HG02763 (cell line): ENCODE measurements at regions not wholly inside any gene's neighbourhood (a gene's known extent, or its start where the extent isn't known, plus 50 kb on each side); places are given as distances from the start of the nearest gene placed in this dataset.
"Not testable (repeated sequence)": the region's sequence is repeated elsewhere in the genome, so short reads cannot be mapped to it uniquely, and the experiment has no call there.

ENCODE experiments used
- ATAC-seq: cut with Tn5 transposase; IDR thresholded peaks from one replicate; pipeline ENCODE4 v1.9.1; 2021; ENCODE audit warnings: mild to moderate bottlenecking, moderate library complexity; ENCODE audit not compliant: unreplicated experiment

- no peak for ATAC-seq
These were observed 1118.7 kb downstream of the SUCLG1 start for GRCh38 chr2:83340424-83340823.

- ATAC-seq: not testable (repeated sequence)
These were observed 1119.1 kb downstream of the SUCLG1 start for GRCh38 chr2:83339942-83340341.

GRCh38 chr2:83331810-83332209 lies 1127.3 kb downstream of the SUCLG1 start:
- no peak for ATAC-seq

- ATAC-seq: no peak
These were observed 1136.0 kb downstream of the SUCLG1 start for GRCh38 chr2:83323038-83323437.

GRCh38 chr2:83320053-83320452 lies 1139.0 kb downstream of the SUCLG1 start:
- no peak for ATAC-seq

GRCh38 chr2:83305758-83306378 lies 1153.2 kb downstream of the SUCLG1 start:
- no peak for ATAC-seq

- no peak for ATAC-seq
These were observed 1168.0 kb downstream of the SUCLG1 start for GRCh38 chr2:83291083-83291482.

GRCh38 chr2:83282841-83283240 lies 1176.2 kb downstream of the SUCLG1 start:
- ATAC-seq: no peak

GRCh38 chr2:83282043-83282795 lies 1176.9 kb downstream of the SUCLG1 start:
- ATAC-seq: no peak

- ATAC-seq: no peak
These were observed 1178.7 kb downstream of the SUCLG1 start for GRCh38 chr2:83280391-83280790.

GRCh38 chr2:83273322-83273721 lies 1185.8 kb downstream of the SUCLG1 start:
- ATAC-seq: no peak

GRCh38 chr2:83261591-83262136 lies 1197.4 kb downstream of the SUCLG1 start:
- ATAC-seq: no peak

GRCh38 chr2:83253848-83254247 lies 1205.2 kb downstream of the SUCLG1 start:
- no peak for ATAC-seq

GRCh38 chr2:83251321-83251872 lies 1207.7 kb downstream of the SUCLG1 start:
- no peak for ATAC-seq

- not testable (repeated sequence) for ATAC-seq
These were observed 1213.1 kb downstream of the SUCLG1 start for GRCh38 chr2:83245806-83246537.

GRCh38 chr2:83240611-83241010 lies 1218.5 kb downstream of the SUCLG1 start:
- ATAC-seq: no peak

GRCh38 chr2:83238111-83238510 lies 1221.0 kb downstream of the SUCLG1 start:
- no peak for ATAC-seq

GRCh38 chr2:83234246-83234645 lies 1224.8 kb downstream of the SUCLG1 start:
- no peak for ATAC-seq

- ATAC-seq: no peak
These were observed 1225.3 kb downstream of the SUCLG1 start for GRCh38 chr2:83233781-83234180.

GRCh38 chr2:83233326-83233725 lies 1225.8 kb downstream of the SUCLG1 start:
- ATAC-seq: no peak

GRCh38 chr2:83229443-83229842 lies 1229.6 kb downstream of the SUCLG1 start:
- no peak for ATAC-seq
